IMR-90 (cell line): ENCODE measurements at regions not wholly inside any gene's neighbourhood (a gene's known extent, or its start where the extent isn't known, plus 50 kb on each side); places are given as distances from the start of the nearest gene placed in this dataset.

Experiments used
- ATAC-seq: fragments of 200-7000 bp; cut with Tn5 transposase; 2 replicates; pipeline ENCODE4 v1.9.1; 2020; ENCODE audit warnings: low read depth, mild to moderate bottlenecking, moderate library complexity
- BruUV-seq: library from RNA; stranded (reverse); fragments of 400-500 nt; replicated peaks from 2 replicates; lab custom pipeline; 2021; lab: Mats Ljungman, UMichigan
- CTCF ChIA-PET: fragments of 300-600 bp; formaldehyde crosslinking; extraction: SDS; loops from one replicate; lab custom pipeline; 2021; ENCODE audit warnings: antibody characterized with exemption; lab: Yijun Ruan, JAX
- POLR2A ChIA-PET: fragments of 300-600 bp; sonication (Branson Sonifier 250); formaldehyde crosslinking; loops from one replicate; lab custom pipeline; 2022; ENCODE audit warnings: antibody characterized with exemption; ENCODE audit not compliant: unreplicated experiment; lab: Charles Lee
- DNase-seq: peaks from one replicate; pipeline ENCODE4 v3.0.0; 2013
- H2AFZ ChIP-seq: replicated peaks from 2 replicates; pipeline ENCODE3; 2013; ENCODE audit warnings: low read length, mild to moderate bottlenecking; ENCODE audit not compliant: poor library complexity
- H2AK5ac ChIP-seq: 2 replicates; pipeline ENCODE4 v1.6.1; 2013; ENCODE audit warnings: low read depth, low read length, inconsistent platforms
- H2AK9ac ChIP-seq: replicated peaks from 2 replicates; pipeline ENCODE3; 2013; ENCODE audit warnings: mild to moderate bottlenecking, low read depth, low read length, moderate library complexity; ENCODE audit not compliant: poor library complexity
- H2BK120ac ChIP-seq: 2 replicates; pipeline ENCODE4 v1.6.1; 2013; ENCODE audit warnings: low read depth, low read length, inconsistent platforms
- H2BK15ac ChIP-seq: 3 replicates; pipeline ENCODE4 v1.6.1; 2013; ENCODE audit warnings: low read depth, low read length, inconsistent platforms
- H2BK20ac ChIP-seq: 2 replicates; pipeline ENCODE4 v1.6.1; 2013; ENCODE audit warnings: low read depth, mild to moderate bottlenecking, inconsistent platforms, low read length, moderate library complexity
- H2BK5ac ChIP-seq: 2 replicates; pipeline ENCODE4 v1.6.1; 2013; ENCODE audit warnings: mild to moderate bottlenecking, low read depth, low read length, inconsistent platforms; ENCODE audit not compliant: poor library complexity, severe bottlenecking
- H3K14ac ChIP-seq: replicated peaks from 2 replicates; pipeline ENCODE4 v1.6.1; 2013; ENCODE audit warnings: low read depth, low read length, inconsistent platforms
- H3K18ac ChIP-seq: 2 replicates; pipeline ENCODE4 v1.6.1; 2013; ENCODE audit warnings: low read depth, low read length, control low read depth
- H3K23ac ChIP-seq: 2 replicates; pipeline ENCODE4 v1.6.1; 2013; ENCODE audit warnings: low read depth, low read length, inconsistent platforms
- H3K27ac ChIP-seq: 2 replicates; pipeline ENCODE4 v1.5.1; 2013; ENCODE audit warnings: mild to moderate bottlenecking, control low read depth, low read length; ENCODE audit not compliant: insufficient read depth
- H3K27me3 ChIP-seq: 2 replicates; pipeline ENCODE4 v1.6.1; 2013; ENCODE audit warnings: low read length; ENCODE audit not compliant: control insufficient read depth, insufficient read depth
- H3K36me3 ChIP-seq: 2 replicates; pipeline ENCODE4 v1.6.1; 2013; ENCODE audit warnings: low read length, mixed read lengths; ENCODE audit not compliant: control insufficient read depth, insufficient read depth
- H3K4ac ChIP-seq: 2 replicates; pipeline ENCODE4 v1.6.1; 2013; ENCODE audit warnings: low read depth, low read length, inconsistent platforms
- H3K4me1 ChIP-seq: 2 replicates; pipeline ENCODE4 v1.6.1; 2013; ENCODE audit warnings: low read length, mixed read lengths; ENCODE audit not compliant: control insufficient read depth, insufficient read depth
- H3K4me2 ChIP-seq: 2 replicates; pipeline ENCODE4 v1.6.1; 2013; ENCODE audit warnings: low read depth, mild to moderate bottlenecking, control low read depth, low read length, moderate library complexity
- H3K4me3 ChIP-seq: 2 replicates; pipeline ENCODE4 v1.5.1; 2013; ENCODE audit warnings: low read depth, mild to moderate bottlenecking, control low read depth, low read length, moderate library complexity; ENCODE audit not compliant: insufficient read depth
- H3K56ac ChIP-seq: 2 replicates; pipeline ENCODE4 v1.6.1; 2013; ENCODE audit warnings: low read length, inconsistent platforms; ENCODE audit not compliant: insufficient read depth; ENCODE audit errors: extremely low read depth
- H3K79me1 ChIP-seq, 2 experiments: 2 replicates each; pipeline ENCODE4 v1.6.1; 2013; ENCODE audit warnings: low read length in 2 of 2, inconsistent platforms in 1 of 2, low read depth in 1 of 2
- H3K9ac ChIP-seq: 2 replicates; pipeline ENCODE4 v1.6.1; 2013; ENCODE audit warnings: low read depth, low read length, control low read depth
- H3K9me1 ChIP-seq: 2 replicates; pipeline ENCODE4 v1.6.1; 2013; ENCODE audit warnings: low read length, inconsistent platforms; ENCODE audit not compliant: insufficient read depth
- H3K9me3 ChIP-seq: 2 replicates; pipeline ENCODE4 v1.6.1; 2013; ENCODE audit warnings: low read length; ENCODE audit not compliant: control insufficient read depth, insufficient read depth
- H4K20me1 ChIP-seq: 2 replicates; pipeline ENCODE4 v1.6.1; 2013; ENCODE audit warnings: low read length, inconsistent platforms; ENCODE audit not compliant: insufficient read depth
- H4K5ac ChIP-seq: 2 replicates; pipeline ENCODE4 v1.6.1; 2013; ENCODE audit warnings: mild to moderate bottlenecking, low read depth, low read length, control low read depth
- H4K8ac ChIP-seq, 2 experiments: 2 replicates each; pipeline ENCODE4 v1.6.1; 2013; ENCODE audit warnings: low read depth in 2 of 2, low read length in 2 of 2, control low read depth in 1 of 2, inconsistent platforms in 1 of 2
- H4K91ac ChIP-seq: 2 replicates; pipeline ENCODE4 v1.6.1; 2013; ENCODE audit warnings: low read depth, low read length, inconsistent platforms; ENCODE audit not compliant: insufficient read depth
- BHLHE40 ChIP-seq: fragments of 150-350 bp; IDR thresholded peaks from 2 replicates; pipeline ENCODE4 v1.6.1; 2016; ENCODE audit warnings: mild to moderate bottlenecking, low read depth, low read length
- CEBPB ChIP-seq: IDR thresholded peaks from 2 replicates; pipeline ENCODE4 v1.6.1; 2012; ENCODE audit warnings: low read depth, low read length, improper control_type of control experiment
- CHD1 ChIP-seq: IDR thresholded peaks from 2 replicates; pipeline ENCODE4 v1.6.1; 2012; ENCODE audit warnings: low read depth, low read length, improper control_type of control experiment
- FOS ChIP-seq: fragments of 150-350 bp; IDR thresholded peaks from 2 replicates; pipeline ENCODE4 v1.6.1; 2016; ENCODE audit warnings: low read depth, low read length
- MAFK ChIP-seq: IDR thresholded peaks from 2 replicates; pipeline ENCODE4 v1.6.1; 2012; ENCODE audit warnings: low read depth, low read length, improper control_type of control experiment
- MAZ ChIP-seq: IDR thresholded peaks from 2 replicates; pipeline ENCODE4 v1.6.1; 2012; ENCODE audit warnings: low read depth, mild to moderate bottlenecking, low read length, improper control_type of control experiment, moderate library complexity, borderline replicate concordance
- MXI1 ChIP-seq: IDR thresholded peaks from 2 replicates; pipeline ENCODE4 v1.6.1; 2012; ENCODE audit warnings: low read depth, mild to moderate bottlenecking, low read length, moderate library complexity, borderline replicate concordance
- NFE2L2 ChIP-seq: fragments of 150-350 bp; IDR thresholded peaks from 2 replicates; pipeline ENCODE4 v1.6.1; 2016; ENCODE audit warnings: low read depth, mild to moderate bottlenecking, low read length
- POLR2A ChIP-seq: IDR thresholded peaks from 2 replicates; pipeline ENCODE4 v1.6.1; 2012; ENCODE audit warnings: mild to moderate bottlenecking, low read depth, low read length
- RAD21 ChIP-seq: IDR thresholded peaks from 2 replicates; pipeline ENCODE4 v1.6.1; 2012; ENCODE audit warnings: low read length, improper control_type of control experiment
- RCOR1 ChIP-seq: IDR thresholded peaks from 2 replicates; pipeline ENCODE4 v1.6.1; 2012; ENCODE audit warnings: mild to moderate bottlenecking, low read length, improper control_type of control experiment; ENCODE audit not compliant: insufficient replicate concordance
- RFX5 ChIP-seq: IDR thresholded peaks from 2 replicates; pipeline ENCODE4 v1.8.0; 2012; ENCODE audit warnings: low read depth, mild to moderate bottlenecking, low read length, moderate library complexity
- SMC3 ChIP-seq: fragments of 150-350 bp; IDR thresholded peaks from 2 replicates; pipeline ENCODE4 v1.6.1; 2016; ENCODE audit warnings: low read depth, mild to moderate bottlenecking, antibody characterized with exemption, low read length, moderate library complexity
- WGBS, 2 experiments: methylation state at CpG; one replicate each; pipeline versions ENCODE4 v1.1.5 to v1.1.7; 2013; ENCODE audit warnings: missing lambda C conversion rate in 2 of 2; ENCODE audit not compliant: insufficient read length in 1 of 2; ENCODE audit errors: extremely low coverage in 2 of 2; 5-methylcytosine and 5-hydroxymethylcytosine counted together
- dilution Hi-C: fragments of 300-500 bp; cut with HindIII; formaldehyde crosslinking; loops from one replicate; pipeline ENCODE4 v1.14.3; 2018; ENCODE audit warnings: low sequenced_read_pairs; ENCODE audit not compliant: unreplicated experiment
- in situ Hi-C: fragments of 300-500 bp; cut with MboI; formaldehyde crosslinking; loops from 3 replicates; pipeline ENCODE4 v1.14.3; 2019; ENCODE audit warnings: low sequenced_read_pairs, inconsistent platforms, mixed read lengths
- intact Hi-C: fragments of 100-400 bp; cut with micrococcal nuclease; formaldehyde crosslinking; loops from 2 replicates; pipeline ENCODE4 v1.10.0; 2022
- TF ChIP-seq, protein P1 (sequence below): fragments of 150-350 bp; IDR thresholded peaks from 2 replicates; pipeline ENCODE4 v1.6.1; 2017; ENCODE audit warnings: mild to moderate bottlenecking, antibody characterized with exemption, low read length, low read depth
- TF ChIP-seq, protein P2 (sequence below): fragments of 150-350 bp; IDR thresholded peaks from 2 replicates; pipeline ENCODE4 v1.6.1; 2016; ENCODE audit warnings: low read depth, mild to moderate bottlenecking, low read length, moderate library complexity, borderline replicate concordance
- TF ChIP-seq, protein P3 (sequence below): conservative IDR thresholded peaks from 2 replicates; pipeline ENCODE4 v1.5.1; 2012; ENCODE audit warnings: mild to moderate bottlenecking, low read depth, low read length, improper control_type of control experiment

DNA sequence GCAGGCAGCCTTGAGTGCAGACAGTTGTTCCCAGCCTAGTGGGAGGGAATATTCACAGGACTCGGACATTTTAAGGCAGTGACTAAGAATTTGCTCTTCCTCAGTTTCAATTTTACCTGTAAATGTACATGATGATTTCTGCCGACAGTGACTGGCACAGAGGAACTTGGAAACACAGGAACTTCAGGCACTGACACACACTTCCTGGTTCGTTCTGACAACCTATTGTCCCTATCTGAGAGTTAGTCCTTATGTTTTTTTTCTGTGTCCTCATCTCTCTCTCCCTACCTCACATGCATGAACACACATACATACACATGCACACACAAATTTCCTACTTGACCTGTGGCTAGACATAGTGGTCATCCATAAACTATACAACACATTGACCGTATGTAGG, 89.4 kb upstream of the CD180 start:
- Histone ChIP-seq H3K4me2 (no peak overlapping the region), H2AK9ac (no peak overlapping the region), H2BK20ac (no peak overlapping the region), H4K5ac (no peak overlapping the region), H3K27me3 (no peaks in the 10 kb centered on the region), H3K79me1 (no peaks in the 10 kb centered on the region), H3K14ac (no peak overlapping the region), H2BK15ac (no peak overlapping the region), H2AK5ac (no peak overlapping the region), H3K4me3 (no peak overlapping the region), H3K56ac (no peak overlapping the region), H3K9me1 (peaks cover 6% of the 10 kb centered on the region), H3K27ac (no peak overlapping the region), H2BK120ac (no peak overlapping the region), H3K18ac (no peak overlapping the region), H2BK5ac (no peak overlapping the region), H4K8ac (no peak overlapping the region), H4K20me1 (no peaks in the 10 kb centered on the region), H2AFZ (no peak overlapping the region), H3K23ac (no peak overlapping the region), H3K9me3 (no peaks in the 10 kb centered on the region), H3K36me3 (no peaks in the 10 kb centered on the region), H3K4ac (no peak overlapping the region), H4K91ac (no peak overlapping the region), H3K4me1 (peaks cover 11% of the 10 kb centered on the region), H3K9ac (no peak overlapping the region)
- BruUV-seq: no TSS peak
- no peak for ATAC-seq
- in situ Hi-C loops: no loop called here
- WGBS, 2 experiments: no CpG with 5 or more reads among the region's 4 CpGs
- TF ChIP-seq SMC3 (no peak), MAZ (no peak), RCOR1 (no peak), POLR2A (no peak), RFX5 (no peak), FOS (no peak), NFE2L2 (no peak), MAFK (no peak), BHLHE40 (no peak), MXI1 (no peak), RAD21 (no peak), CEBPB (no peak), CHD1 (no peak)
- TF ChIP-seq, protein P1, sequence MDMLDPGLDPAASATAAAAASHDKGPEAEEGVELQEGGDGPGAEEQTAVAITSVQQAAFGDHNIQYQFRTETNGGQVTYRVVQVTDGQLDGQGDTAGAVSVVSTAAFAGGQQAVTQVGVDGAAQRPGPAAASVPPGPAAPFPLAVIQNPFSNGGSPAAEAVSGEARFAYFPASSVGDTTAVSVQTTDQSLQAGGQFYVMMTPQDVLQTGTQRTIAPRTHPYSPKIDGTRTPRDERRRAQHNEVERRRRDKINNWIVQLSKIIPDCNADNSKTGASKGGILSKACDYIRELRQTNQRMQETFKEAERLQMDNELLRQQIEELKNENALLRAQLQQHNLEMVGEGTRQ: no peak
- TF ChIP-seq, protein P2, sequence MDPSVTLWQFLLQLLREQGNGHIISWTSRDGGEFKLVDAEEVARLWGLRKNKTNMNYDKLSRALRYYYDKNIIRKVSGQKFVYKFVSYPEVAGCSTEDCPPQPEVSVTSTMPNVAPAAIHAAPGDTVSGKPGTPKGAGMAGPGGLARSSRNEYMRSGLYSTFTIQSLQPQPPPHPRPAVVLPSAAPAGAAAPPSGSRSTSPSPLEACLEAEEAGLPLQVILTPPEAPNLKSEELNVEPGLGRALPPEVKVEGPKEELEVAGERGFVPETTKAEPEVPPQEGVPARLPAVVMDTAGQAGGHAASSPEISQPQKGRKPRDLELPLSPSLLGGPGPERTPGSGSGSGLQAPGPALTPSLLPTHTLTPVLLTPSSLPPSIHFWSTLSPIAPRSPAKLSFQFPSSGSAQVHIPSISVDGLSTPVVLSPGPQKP: no peak
- TF ChIP-seq, protein P3, sequence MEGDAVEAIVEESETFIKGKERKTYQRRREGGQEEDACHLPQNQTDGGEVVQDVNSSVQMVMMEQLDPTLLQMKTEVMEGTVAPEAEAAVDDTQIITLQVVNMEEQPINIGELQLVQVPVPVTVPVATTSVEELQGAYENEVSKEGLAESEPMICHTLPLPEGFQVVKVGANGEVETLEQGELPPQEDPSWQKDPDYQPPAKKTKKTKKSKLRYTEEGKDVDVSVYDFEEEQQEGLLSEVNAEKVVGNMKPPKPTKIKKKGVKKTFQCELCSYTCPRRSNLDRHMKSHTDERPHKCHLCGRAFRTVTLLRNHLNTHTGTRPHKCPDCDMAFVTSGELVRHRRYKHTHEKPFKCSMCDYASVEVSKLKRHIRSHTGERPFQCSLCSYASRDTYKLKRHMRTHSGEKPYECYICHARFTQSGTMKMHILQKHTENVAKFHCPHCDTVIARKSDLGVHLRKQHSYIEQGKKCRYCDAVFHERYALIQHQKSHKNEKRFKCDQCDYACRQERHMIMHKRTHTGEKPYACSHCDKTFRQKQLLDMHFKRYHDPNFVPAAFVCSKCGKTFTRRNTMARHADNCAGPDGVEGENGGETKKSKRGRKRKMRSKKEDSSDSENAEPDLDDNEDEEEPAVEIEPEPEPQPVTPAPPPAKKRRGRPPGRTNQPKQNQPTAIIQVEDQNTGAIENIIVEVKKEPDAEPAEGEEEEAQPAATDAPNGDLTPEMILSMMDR: no peak
- CTCF ChIA-PET: no interaction called here
- DNase-seq: no peak
- intact Hi-C loops: no loop called here
- POLR2A ChIA-PET: no interaction called here
- dilution Hi-C loops: no loop called here
